Adrenal gland (tissue), 9 donors: ENCODE measurements at regions not wholly inside any gene's neighbourhood (a gene's known extent, or its start where the extent isn't known, plus 50 kb on each side); places are given as distances from the start of the nearest gene placed in this dataset.

Experiments
- DNase-seq, 7 donors: peaks; one replicate each; pipeline ENCODE4 v3.0.0-alpha.2; 2019 to 2020
- H3K27ac ChIP-seq, 5 donors: fragments of 200-600 bp; sonication (generic) in 4 of 5; 1 replicate in 3 of 5; 2 replicates in 2 of 5; pipeline versions ENCODE4 v1.5.1 to v1.8.0; 2016 to 2020; ENCODE audit warnings: mild to moderate bottlenecking in 1 of 5
- H3K27me3 ChIP-seq: fragments of 200-600 bp; 2 replicates; pipeline ENCODE4 v1.8.0; 2021
- H3K36me3 ChIP-seq, 2 donors: fragments of 200-600 bp; replicated peaks in 1 of 2; 1 replicate in 1 of 2; 2 replicates in 1 of 2; pipeline versions ENCODE4 v1.5.1 to v1.8.0; 2018 to 2022
- H3K4me1 ChIP-seq, 2 donors: fragments of 200-600 bp; replicated peaks in 1 of 2; 1 replicate in 1 of 2; 2 replicates in 1 of 2; pipeline versions ENCODE4 v1.5.1 to v1.8.0; 2018 to 2021
- H3K4me3 ChIP-seq, 4 donors: fragments of 200-600 bp; sonication (generic) in 3 of 4; one replicate each; pipeline ENCODE4 v1.5.1; 2016 to 2018
- H3K9me3 ChIP-seq, 3 donors: fragments of 200-600 bp; sonication (generic) in 1 of 3; replicated peaks in 1 of 3; 1 replicate in 2 of 3; 2 replicates in 1 of 3; pipeline versions ENCODE4 v1.5.1 to v1.8.0; 2016 to 2021
- POLR2A ChIP-seq, 2 donors: fragments of 450-650 bp; IDR thresholded peaks; one replicate each; pipeline ENCODE4 v1.6.1; 2017; ENCODE audit warnings: antibody characterized with exemption in 2 of 2, mild to moderate bottlenecking in 2 of 2, moderate library complexity in 1 of 2
- WGBS, 4 donors: extraction: QIAGEN DNeasy Blood & Tissue Kit in 2 of 4; methylation state at CpG; one replicate each; pipeline versions ENCODE4 v1.1.5 to v1.1.7; 2013 to 2017; 5-methylcytosine and 5-hydroxymethylcytosine counted together
- intact Hi-C, 2 donors: fragments of 100-400 bp; cut with DNase I; formaldehyde crosslinking; loops; one replicate each; pipeline versions ENCODE4 v1.14.1 to v1.15.0; 2022 to 2023
- TF ChIP-seq, protein P1 (sequence below), 6 experiments: fragments of 450-650 bp in 4 of 6; fragments of 200-600 bp in 2 of 6; sonication (generic) in 1 of 6; IDR thresholded peaks; 1 replicate in 5 of 6; 2 replicates in 1 of 6; pipeline versions ENCODE4 v1.5.1 to v1.8.0; 2016 to 2021; ENCODE audit warnings: antibody characterized with exemption in 6 of 6, mild to moderate bottlenecking in 2 of 6, moderate library complexity in 1 of 6
- donor health status: healthy with polysubstance abuse.
- donor health status: Bipolar disorder and iron deficiency.
- donor health status: DM: yes; HTN: yes; CAD: no.
- donor health status: DM: no; HTN: no; CAD: no.
- donor health status: DM: no; HTN: no; CAD: no.

DNA sequence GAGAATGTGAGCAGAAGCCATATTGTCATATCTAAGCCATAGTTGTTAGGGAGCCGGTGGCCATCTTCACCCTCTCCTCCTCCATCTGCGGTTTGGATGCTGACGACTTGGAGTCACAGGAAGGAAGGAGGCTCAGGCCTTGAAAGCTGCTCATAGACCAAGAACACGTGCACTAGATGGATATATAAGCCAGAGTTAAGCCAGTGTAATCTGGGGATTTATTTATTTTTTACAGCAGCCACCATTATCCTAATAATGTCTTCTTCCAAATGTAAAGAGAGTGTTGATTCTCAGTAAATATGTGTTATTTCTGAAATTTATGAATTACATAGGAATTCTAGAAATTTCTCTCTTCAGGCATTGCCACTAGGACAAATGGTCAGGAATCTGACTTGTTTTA lies 689.9 kb downstream of the QKI start:
- DNase-seq: no peak
- Histone ChIP-seq H3K27me3 (no peaks in the 10 kb centered on the region), H3K9me3 (no peaks in the 10 kb centered on the region), H3K36me3 (no peaks in the 10 kb centered on the region), H3K4me1 (peaks cover 0 to 3% of the 10 kb centered on the region in 2 donors), H3K27ac (no peak overlapping the region), H3K4me3 (no peak overlapping the region)
- intact Hi-C loops: loop anchor here in 1 of 2 donors (10.0 kb wide), 1 partner anchor 120 kb away; no protein-coding TSS in a partner anchor
- no peak for TF ChIP-seq POLR2A (IDR thresholded peaks at IDR 0.05)
- TF ChIP-seq, protein P1, sequence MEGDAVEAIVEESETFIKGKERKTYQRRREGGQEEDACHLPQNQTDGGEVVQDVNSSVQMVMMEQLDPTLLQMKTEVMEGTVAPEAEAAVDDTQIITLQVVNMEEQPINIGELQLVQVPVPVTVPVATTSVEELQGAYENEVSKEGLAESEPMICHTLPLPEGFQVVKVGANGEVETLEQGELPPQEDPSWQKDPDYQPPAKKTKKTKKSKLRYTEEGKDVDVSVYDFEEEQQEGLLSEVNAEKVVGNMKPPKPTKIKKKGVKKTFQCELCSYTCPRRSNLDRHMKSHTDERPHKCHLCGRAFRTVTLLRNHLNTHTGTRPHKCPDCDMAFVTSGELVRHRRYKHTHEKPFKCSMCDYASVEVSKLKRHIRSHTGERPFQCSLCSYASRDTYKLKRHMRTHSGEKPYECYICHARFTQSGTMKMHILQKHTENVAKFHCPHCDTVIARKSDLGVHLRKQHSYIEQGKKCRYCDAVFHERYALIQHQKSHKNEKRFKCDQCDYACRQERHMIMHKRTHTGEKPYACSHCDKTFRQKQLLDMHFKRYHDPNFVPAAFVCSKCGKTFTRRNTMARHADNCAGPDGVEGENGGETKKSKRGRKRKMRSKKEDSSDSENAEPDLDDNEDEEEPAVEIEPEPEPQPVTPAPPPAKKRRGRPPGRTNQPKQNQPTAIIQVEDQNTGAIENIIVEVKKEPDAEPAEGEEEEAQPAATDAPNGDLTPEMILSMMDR (IDR thresholded peaks at IDR 0.05): no peak
- 86 to 97% (median 92%) methylated on average over 2 to 4 of the region's 4 CpGs for WGBS, 4 donors

DNA sequence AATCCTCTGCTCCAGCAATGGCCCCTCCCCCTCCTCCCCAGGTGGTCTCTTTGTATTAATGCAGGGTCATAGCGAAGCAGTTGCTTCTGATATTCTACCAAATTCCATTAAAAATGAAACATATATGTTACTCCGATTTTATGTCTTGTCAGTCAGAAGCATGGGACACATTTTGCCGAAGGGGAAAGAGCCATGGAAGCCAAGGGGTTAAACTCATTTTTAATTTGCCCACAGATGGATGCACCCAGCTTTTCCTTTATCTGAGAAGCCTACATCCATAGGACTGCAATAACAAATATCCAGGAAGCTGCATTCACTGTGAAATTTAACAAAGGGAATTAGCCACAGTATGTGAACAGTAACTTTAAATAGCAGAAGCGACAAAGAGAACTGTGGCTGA lies 688.2 kb downstream of the QKI start:
- Histone ChIP-seq H3K27me3 (no peaks in the 10 kb centered on the region), H3K36me3 (no peaks in the 10 kb centered on the region), H3K27ac (no peak overlapping the region), H3K4me1 (no peaks in the 10 kb centered on the region), H3K4me3 (no peak overlapping the region), H3K9me3 (no peaks in the 10 kb centered on the region)
- DNase-seq: no peak
- no peak for TF ChIP-seq POLR2A (IDR thresholded peaks at IDR 0.05)
- TF ChIP-seq, protein P1 (IDR thresholded peaks at IDR 0.05): no peak
- intact Hi-C loops: loop anchor here in 1 of 2 donors (10.0 kb wide), 1 partner anchor 118 kb away; no protein-coding TSS in a partner anchor
- WGBS, 4 donors: 67 to 91% (median 79%) methylated on average over 4 of the region's 4 CpGs

DNA sequence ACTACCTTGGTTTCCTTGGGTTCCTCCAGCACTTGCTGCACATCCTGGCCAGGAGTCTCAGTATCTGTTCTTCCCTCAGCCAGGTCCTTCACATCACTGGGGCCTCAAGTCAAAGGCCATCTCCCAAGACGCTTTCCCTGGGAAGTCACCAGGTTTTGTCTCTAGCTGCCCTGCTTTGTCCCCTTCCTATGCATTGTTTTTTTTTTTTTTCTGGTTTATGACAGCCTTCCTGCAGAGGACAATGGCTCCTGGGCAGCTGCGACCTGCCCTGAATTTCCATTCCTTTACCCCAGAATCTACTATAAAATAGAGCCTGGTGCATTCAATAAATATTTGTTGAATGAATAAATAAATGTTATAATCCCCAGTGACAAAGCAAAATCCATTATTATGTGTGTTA lies 687.3 kb downstream of the QKI start:
- H3K36me3 ChIP-seq: no peaks in the 10 kb centered on the region
- no peak overlapping the region for H3K27ac ChIP-seq
- no peaks in the 10 kb centered on the region for H3K9me3 ChIP-seq
- 76 to 84% (median 81%) methylated on average over 2 of the region's 2 CpGs for WGBS, 4 donors
- H3K27me3 ChIP-seq: no peaks in the 10 kb centered on the region
- no peak for TF ChIP-seq POLR2A (IDR thresholded peaks at IDR 0.05)
- TF ChIP-seq, protein P1 (IDR thresholded peaks at IDR 0.05): no peak
- intact Hi-C loops: loop anchor here in 1 of 2 donors (10.0 kb wide), 1 partner anchor 117 kb away; no protein-coding TSS in a partner anchor
- no peaks in the 10 kb centered on the region for H3K4me1 ChIP-seq
- DNase-seq: no peak
- no peak overlapping the region for H3K4me3 ChIP-seq

DNA sequence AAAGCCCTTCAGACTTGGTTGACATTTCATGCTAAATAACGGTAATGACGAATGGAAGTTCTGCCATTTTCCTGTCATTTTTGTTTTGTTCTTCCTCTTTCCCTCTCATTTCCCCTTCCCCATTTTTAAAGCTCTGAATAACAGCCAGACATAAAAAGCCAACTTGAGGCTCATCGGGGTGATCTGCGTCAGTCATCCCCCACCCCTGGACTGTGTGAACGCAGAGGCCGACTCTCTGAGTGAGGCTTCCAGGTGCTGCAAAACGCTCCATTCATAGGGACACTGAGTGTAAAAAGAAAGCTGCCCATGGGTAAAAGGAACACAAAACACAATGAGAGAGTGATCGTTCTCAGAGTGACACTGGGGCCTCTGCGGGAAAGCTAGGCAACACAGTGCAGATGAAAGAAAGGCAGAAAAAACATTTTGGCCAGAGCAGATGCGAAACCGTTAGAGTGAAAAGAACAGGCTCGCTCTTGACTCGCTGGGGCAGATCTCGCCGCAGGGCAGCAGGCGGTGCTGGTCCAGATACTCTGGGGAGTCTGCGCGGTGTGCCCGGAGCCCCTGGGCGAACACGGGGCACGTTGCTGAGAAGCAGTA lies 684.8 kb downstream of the QKI start:
- H3K36me3 ChIP-seq: no peaks in the 10 kb centered on the region
- no peaks in the 10 kb centered on the region for H3K27me3 ChIP-seq
- no peaks in the 10 kb centered on the region for H3K4me1 ChIP-seq
- intact Hi-C loops: no loop called here
- no peak overlapping the region for H3K27ac ChIP-seq
- no peak overlapping the region for H3K4me3 ChIP-seq
- 89 to 92% (median 90%) methylated on average over 22 of the region's 22 CpGs for WGBS, 4 donors
- no peak for TF ChIP-seq POLR2A (IDR thresholded peaks at IDR 0.05)
- TF ChIP-seq, protein P1 (IDR thresholded peaks at IDR 0.05): no peak
- no peaks in the 10 kb centered on the region for H3K9me3 ChIP-seq
- DNase-seq: peak in 1 of 7 donors; percentile 58
